ENCODE measurements at regions not wholly inside any gene's neighbourhood (a gene's known extent, or its start where the extent isn't known, plus 50 kb on each side); places are given as distances from the start of the nearest gene placed in this dataset.
A peak's percentile ranks its signal among the peaks of the same experiment; 100 is the strongest.

GRCh38 chr16:60432472-60432871 is 1603.8 kb downstream of the CDH8 start:
- no peak for DNase-seq
- no peak overlapping the region for H3K4me3 ChIP-seq
- no peaks in the 10 kb centered on the region for H3K27me3 ChIP-seq
- no peaks in the 10 kb centered on the region for H3K36me3 ChIP-seq
- no peaks in the 10 kb centered on the region for H3K4me1 ChIP-seq
- H3K27ac ChIP-seq: no peak overlapping the region
- TF ChIP-seq CTCF (IDR thresholded peaks at IDR 0.05) (no peak), EP300 (IDR thresholded peaks at IDR 0.05) (no peak), POLR2A (IDR thresholded peaks at IDR 0.05) (no peak), POLR2AphosphoS5 (IDR thresholded peaks at IDR 0.05) (no peak)
- intact Hi-C loops (cut with DNase I; ENCODE audit: low total_unique reads): no loop called here
- no peaks in the 10 kb centered on the region for H3K9me3 ChIP-seq

- TF ChIP-seq CTCF (IDR thresholded peaks at IDR 0.05) (no peak), POLR2AphosphoS5 (IDR thresholded peaks at IDR 0.05) (no peak), EP300 (IDR thresholded peaks at IDR 0.05) (no peak), POLR2A (IDR thresholded peaks at IDR 0.05) (no peak)
- H3K36me3 ChIP-seq: no peaks in the 10 kb centered on the region
- no peaks in the 10 kb centered on the region for H3K27me3 ChIP-seq
- intact Hi-C loops (cut with DNase I; ENCODE audit: low total_unique reads): no loop called here
- no peak overlapping the region for H3K27ac ChIP-seq
- H3K9me3 ChIP-seq: no peaks in the 10 kb centered on the region
- no peak overlapping the region for H3K4me3 ChIP-seq
- 74 to 80% (median 77%) methylated on average over 4 of the region's 4 CpGs for WGBS, 5 donors
- no peak for DNase-seq
- H3K4me1 ChIP-seq: no peaks in the 10 kb centered on the region
Observed at GRCh38 chr16:60419859-60420258, 1616.4 kb downstream of the CDH8 start.

- no peaks in the 10 kb centered on the region for H3K27me3 ChIP-seq
- TF ChIP-seq CTCF (IDR thresholded peaks at IDR 0.05): no peak
- no peak for TF ChIP-seq EP300 (IDR thresholded peaks at IDR 0.05)
- TF ChIP-seq POLR2A (IDR thresholded peaks at IDR 0.05): no peak
- TF ChIP-seq POLR2AphosphoS5 (IDR thresholded peaks at IDR 0.05): no peak
- no peak overlapping the region for H3K4me3 ChIP-seq
- no peak for DNase-seq
- H3K36me3 ChIP-seq: no peaks in the 10 kb centered on the region
- no peaks in the 10 kb centered on the region for H3K4me1 ChIP-seq
- no peaks in the 10 kb centered on the region for H3K9me3 ChIP-seq
- 6 to 18% (median 11%) methylated on average over 1 of the region's 1 CpG for WGBS, 5 donors
- intact Hi-C loops (cut with DNase I; ENCODE audit: low total_unique reads): no loop called here
- no peak overlapping the region for H3K27ac ChIP-seq
Observed at GRCh38 chr16:60414613-60415012, 1621.6 kb downstream of the CDH8 start.

- H3K27ac ChIP-seq: no peak overlapping the region
- 68 to 78% (median 74%) methylated on average over 2 of the region's 2 CpGs for WGBS, 5 donors
- no peaks in the 10 kb centered on the region for H3K9me3 ChIP-seq
- no peak overlapping the region for H3K4me3 ChIP-seq
- no peaks in the 10 kb centered on the region for H3K4me1 ChIP-seq
- H3K27me3 ChIP-seq: no peaks in the 10 kb centered on the region
- no peak for DNase-seq
- no peaks in the 10 kb centered on the region for H3K36me3 ChIP-seq
- no peak for TF ChIP-seq POLR2A (IDR thresholded peaks at IDR 0.05)
- intact Hi-C loops (cut with DNase I; ENCODE audit: low total_unique reads): no loop called here
Observed at GRCh38 chr16:60413969-60414368, 1622.3 kb downstream of the CDH8 start.

GRCh38 chr16:60407606-60408005 is 1628.6 kb downstream of the CDH8 start:
- Histone ChIP-seq H3K9me3 (no peaks in the 10 kb centered on the region), H3K27me3 (no peaks in the 10 kb centered on the region), H3K4me3 (no peak overlapping the region), H3K27ac (no peak overlapping the region), H3K36me3 (no peaks in the 10 kb centered on the region), H3K4me1 (no peaks in the 10 kb centered on the region)
- intact Hi-C loops (cut with DNase I; ENCODE audit: low total_unique reads): no loop called here
- 41 to 65% (median 49%) methylated on average over 2 of the region's 2 CpGs for WGBS, 5 donors
- TF ChIP-seq POLR2AphosphoS5 (IDR thresholded peaks at IDR 0.05): no peak
- no peak for DNase-seq

GRCh38 chr16:60407034-60407433 is 1629.2 kb downstream of the CDH8 start:
- 68 to 77% (median 70%) methylated on average over 4 of the region's 4 CpGs for WGBS, 5 donors
- TF ChIP-seq POLR2A (IDR thresholded peaks at IDR 0.05) (no peak), EP300 (IDR thresholded peaks at IDR 0.05) (no peak), POLR2AphosphoS5 (IDR thresholded peaks at IDR 0.05) (no peak), CTCF (IDR thresholded peaks at IDR 0.05) (no peak)

More at GRCh38 chr16:60407034-60407433, 1629.2 kb downstream of the CDH8 start:
- Histone ChIP-seq H3K36me3 (no peaks in the 10 kb centered on the region), H3K27ac (no peak overlapping the region), H3K9me3 (no peaks in the 10 kb centered on the region), H3K4me3 (no peak overlapping the region), H3K27me3 (no peaks in the 10 kb centered on the region), H3K4me1 (no peaks in the 10 kb centered on the region)
- intact Hi-C loops (cut with DNase I; ENCODE audit: low total_unique reads): no loop called here
- peak in 1 of 2 donors; percentile 21 for DNase-seq

Data from stomach (tissue), 8 donors.